ENCODE measurements at regions not wholly inside any gene's neighbourhood (a gene's known extent, or its start where the extent isn't known, plus 50 kb on each side); places are given as distances from the start of the nearest gene placed in this dataset.

DNA sequence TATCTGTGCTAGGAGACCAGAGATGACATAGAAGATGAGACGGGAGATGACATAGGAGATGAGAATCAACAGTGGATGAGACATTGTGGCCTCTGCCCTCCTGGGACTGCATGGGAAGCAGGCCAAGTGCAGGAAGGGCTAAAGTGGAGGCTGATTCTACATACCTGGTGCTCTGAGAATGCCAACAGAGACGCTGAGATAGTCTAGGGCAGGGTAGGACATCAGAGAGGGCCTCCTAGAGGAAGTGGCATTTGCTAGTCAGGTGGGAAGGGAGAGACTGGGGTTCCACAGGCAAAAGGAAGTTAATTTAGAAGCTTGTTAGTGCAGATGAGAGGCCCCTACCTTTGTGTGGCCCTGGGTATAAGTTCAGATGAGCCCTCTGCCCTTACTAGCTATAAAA is 224.2 kb downstream of the CBLN1 start (continued):
- TF ChIP-seq, protein P1, sequence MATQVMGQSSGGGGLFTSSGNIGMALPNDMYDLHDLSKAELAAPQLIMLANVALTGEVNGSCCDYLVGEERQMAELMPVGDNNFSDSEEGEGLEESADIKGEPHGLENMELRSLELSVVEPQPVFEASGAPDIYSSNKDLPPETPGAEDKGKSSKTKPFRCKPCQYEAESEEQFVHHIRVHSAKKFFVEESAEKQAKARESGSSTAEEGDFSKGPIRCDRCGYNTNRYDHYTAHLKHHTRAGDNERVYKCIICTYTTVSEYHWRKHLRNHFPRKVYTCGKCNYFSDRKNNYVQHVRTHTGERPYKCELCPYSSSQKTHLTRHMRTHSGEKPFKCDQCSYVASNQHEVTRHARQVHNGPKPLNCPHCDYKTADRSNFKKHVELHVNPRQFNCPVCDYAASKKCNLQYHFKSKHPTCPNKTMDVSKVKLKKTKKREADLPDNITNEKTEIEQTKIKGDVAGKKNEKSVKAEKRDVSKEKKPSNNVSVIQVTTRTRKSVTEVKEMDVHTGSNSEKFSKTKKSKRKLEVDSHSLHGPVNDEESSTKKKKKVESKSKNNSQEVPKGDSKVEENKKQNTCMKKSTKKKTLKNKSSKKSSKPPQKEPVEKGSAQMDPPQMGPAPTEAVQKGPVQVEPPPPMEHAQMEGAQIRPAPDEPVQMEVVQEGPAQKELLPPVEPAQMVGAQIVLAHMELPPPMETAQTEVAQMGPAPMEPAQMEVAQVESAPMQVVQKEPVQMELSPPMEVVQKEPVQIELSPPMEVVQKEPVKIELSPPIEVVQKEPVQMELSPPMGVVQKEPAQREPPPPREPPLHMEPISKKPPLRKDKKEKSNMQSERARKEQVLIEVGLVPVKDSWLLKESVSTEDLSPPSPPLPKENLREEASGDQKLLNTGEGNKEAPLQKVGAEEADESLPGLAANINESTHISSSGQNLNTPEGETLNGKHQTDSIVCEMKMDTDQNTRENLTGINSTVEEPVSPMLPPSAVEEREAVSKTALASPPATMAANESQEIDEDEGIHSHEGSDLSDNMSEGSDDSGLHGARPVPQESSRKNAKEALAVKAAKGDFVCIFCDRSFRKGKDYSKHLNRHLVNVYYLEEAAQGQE (IDR thresholded peaks at IDR 0.05; ENCODE audit: low read depth) = no peak

DNA sequence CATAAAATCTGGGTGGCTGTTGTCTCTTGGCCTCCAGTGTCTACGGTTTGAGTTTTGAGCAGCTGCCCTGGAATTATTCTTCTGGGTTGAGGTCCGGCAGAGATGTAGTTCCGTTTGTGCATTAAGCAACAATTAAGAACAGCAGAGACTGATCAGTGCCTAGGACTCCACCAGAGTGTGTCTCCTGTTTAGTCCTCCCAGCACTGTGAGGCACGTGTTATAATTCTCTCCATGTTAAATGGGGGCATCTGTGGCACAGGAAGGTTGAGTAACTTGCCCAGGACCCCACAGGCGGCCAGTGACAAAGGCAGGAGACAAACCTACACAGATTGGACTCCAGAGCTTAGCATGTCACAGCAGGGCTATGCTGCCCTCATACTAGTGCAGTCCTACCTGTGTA is 225.1 kb downstream of the CBLN1 start:
- Histone ChIP-seq H3K27me3 (ENCODE audit: insufficient read depth, low read length) (peaks cover 31% of the 10 kb centered on the region), H3K4me2 (ENCODE audit: low read length) (no peak overlapping the region), H4K20me1 (ENCODE audit: insufficient read depth) (no peaks in the 10 kb centered on the region), H3K9me2 (ENCODE audit: insufficient read depth) (no peaks in the 10 kb centered on the region), H3K4me1 (ENCODE audit: control insufficient read depth in 1 of 2, insufficient read depth in 2 of 2, low read length in 2 of 2) (no peaks in the 10 kb centered on the region), H2AFZ (ENCODE audit: low read depth, low read length, poor library complexity, severe bottlenecking) (no peak overlapping the region), H3K9ac (ENCODE audit: low read length) (no peak overlapping the region), H3K27ac (ENCODE audit: low read depth, low read length) (no peak overlapping the region), H3K9me3 (ENCODE audit: control insufficient read depth in 1 of 2, insufficient read depth in 1 of 2, low read depth in 1 of 2, low read length in 2 of 2) (no peaks in the 10 kb centered on the region), H3K4me3 (replicated peaks in 1 of 2; ENCODE audit: low read depth in 1 of 2, low read length in 2 of 2) (no peak overlapping the region), H3K36me3 (ENCODE audit: control insufficient read depth in 1 of 2, insufficient read depth in 2 of 2, low read length in 2 of 2) (no peaks in the 10 kb centered on the region), H3K79me2 (ENCODE audit: insufficient read depth, low read length) (no peaks in the 10 kb centered on the region)
- ChIA-PET CTCF (no interaction called here), POLR2A (no interaction called here), RAD21 (ENCODE audit: low non-redundant PET in 1 of 2, low total read pairs in 2 of 2, uncharacterized antibody in 2 of 2, unreplicated experiment in 2 of 2) (no interaction called here)
- ATAC-seq (no peak), DNase-seq (ENCODE audit: low read depth, low spot score) (no peak)
- no TSS peak for BruUV-seq (replicated peaks)
- intact Hi-C loops (cut with micrococcal nuclease) = no loop called here
- TF ChIP-seq, protein P2, sequence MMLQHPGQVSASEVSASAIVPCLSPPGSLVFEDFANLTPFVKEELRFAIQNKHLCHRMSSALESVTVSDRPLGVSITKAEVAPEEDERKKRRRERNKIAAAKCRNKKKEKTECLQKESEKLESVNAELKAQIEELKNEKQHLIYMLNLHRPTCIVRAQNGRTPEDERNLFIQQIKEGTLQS (IDR thresholded peaks at IDR 0.05) = no peak
- TF ChIP-seq, protein P3, sequence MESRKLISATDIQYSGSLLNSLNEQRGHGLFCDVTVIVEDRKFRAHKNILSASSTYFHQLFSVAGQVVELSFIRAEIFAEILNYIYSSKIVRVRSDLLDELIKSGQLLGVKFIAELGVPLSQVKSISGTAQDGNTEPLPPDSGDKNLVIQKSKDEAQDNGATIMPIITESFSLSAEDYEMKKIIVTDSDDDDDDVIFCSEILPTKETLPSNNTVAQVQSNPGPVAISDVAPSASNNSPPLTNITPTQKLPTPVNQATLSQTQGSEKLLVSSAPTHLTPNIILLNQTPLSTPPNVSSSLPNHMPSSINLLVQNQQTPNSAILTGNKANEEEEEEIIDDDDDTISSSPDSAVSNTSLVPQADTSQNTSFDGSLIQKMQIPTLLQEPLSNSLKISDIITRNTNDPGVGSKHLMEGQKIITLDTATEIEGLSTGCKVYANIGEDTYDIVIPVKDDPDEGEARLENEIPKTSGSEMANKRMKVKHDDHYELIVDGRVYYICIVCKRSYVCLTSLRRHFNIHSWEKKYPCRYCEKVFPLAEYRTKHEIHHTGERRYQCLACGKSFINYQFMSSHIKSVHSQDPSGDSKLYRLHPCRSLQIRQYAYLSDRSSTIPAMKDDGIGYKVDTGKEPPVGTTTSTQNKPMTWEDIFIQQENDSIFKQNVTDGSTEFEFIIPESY (IDR thresholded peaks at IDR 0.05; ENCODE audit: extremely low read depth, insufficient replicate concordance, low read length) = no peak
- TF ChIP-seq ZNF274 (IDR thresholded peaks at IDR 0.05; ENCODE audit: low read depth, low read length) (no peak), EZH2 (IDR thresholded peaks at IDR 0.05) (no peak), CEBPB (IDR thresholded peaks at IDR 0.05; ENCODE audit: low read depth) (no peak), TCF7L2 (IDR thresholded peaks at IDR 0.05; ENCODE audit: borderline replicate concordance, extremely low read depth, insufficient read depth, insufficient read length) (no peak), SIN3A (IDR thresholded peaks at IDR 0.05; ENCODE audit: low read depth) (no peak), SP1 (IDR thresholded peaks at IDR 0.05; ENCODE audit: low read depth) (no peak)
